ENCODE measurements at regions not wholly inside any gene's neighbourhood (a gene's known extent, or its start where the extent isn't known, plus 50 kb on each side); places are given as distances from the start of the nearest gene placed in this dataset.

DNA sequence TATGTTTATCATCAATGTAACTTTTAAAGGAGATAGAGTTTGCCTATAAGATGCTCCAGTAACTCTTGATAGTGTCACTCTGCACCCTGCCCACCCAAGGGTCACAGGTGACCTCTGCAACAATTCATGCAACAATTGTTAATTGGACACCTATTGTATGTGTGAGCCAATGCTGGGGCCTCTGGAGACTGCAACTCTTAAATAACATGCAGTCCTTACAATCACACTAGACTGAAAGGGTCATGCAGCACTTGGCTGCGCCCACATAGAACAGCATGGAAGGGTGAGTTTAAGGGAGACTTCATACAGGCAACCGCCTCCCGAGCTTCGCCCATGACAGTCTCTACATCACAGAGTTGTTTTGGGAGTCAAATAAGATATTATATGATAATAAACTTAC lies 137.1 kb upstream of the TWIST2 start:
- Histone ChIP-seq H3K4me3 (replicated peaks; ENCODE audit: insufficient read depth, low read length) (no peak overlapping the region), H3K27ac (replicated peaks) (no peak overlapping the region), H3K27me3 (ENCODE audit: insufficient read depth, poor library complexity, severe bottlenecking) (no peaks in the 10 kb centered on the region)
- DNase-seq (ENCODE audit: low read depth in 1 of 2, low spot score in 1 of 2) = no peak
- TF ChIP-seq GABPA (IDR thresholded peaks at IDR 0.05; ENCODE audit: low read depth) = no peak
- no peak for TF ChIP-seq SPI1 (IDR thresholded peaks at IDR 0.05; ENCODE audit: borderline replicate concordance, low read depth)
- no peak for TF ChIP-seq POLR2AphosphoS5 (IDR thresholded peaks at IDR 0.05; ENCODE audit: low read depth)
- TF ChIP-seq, protein P1, sequence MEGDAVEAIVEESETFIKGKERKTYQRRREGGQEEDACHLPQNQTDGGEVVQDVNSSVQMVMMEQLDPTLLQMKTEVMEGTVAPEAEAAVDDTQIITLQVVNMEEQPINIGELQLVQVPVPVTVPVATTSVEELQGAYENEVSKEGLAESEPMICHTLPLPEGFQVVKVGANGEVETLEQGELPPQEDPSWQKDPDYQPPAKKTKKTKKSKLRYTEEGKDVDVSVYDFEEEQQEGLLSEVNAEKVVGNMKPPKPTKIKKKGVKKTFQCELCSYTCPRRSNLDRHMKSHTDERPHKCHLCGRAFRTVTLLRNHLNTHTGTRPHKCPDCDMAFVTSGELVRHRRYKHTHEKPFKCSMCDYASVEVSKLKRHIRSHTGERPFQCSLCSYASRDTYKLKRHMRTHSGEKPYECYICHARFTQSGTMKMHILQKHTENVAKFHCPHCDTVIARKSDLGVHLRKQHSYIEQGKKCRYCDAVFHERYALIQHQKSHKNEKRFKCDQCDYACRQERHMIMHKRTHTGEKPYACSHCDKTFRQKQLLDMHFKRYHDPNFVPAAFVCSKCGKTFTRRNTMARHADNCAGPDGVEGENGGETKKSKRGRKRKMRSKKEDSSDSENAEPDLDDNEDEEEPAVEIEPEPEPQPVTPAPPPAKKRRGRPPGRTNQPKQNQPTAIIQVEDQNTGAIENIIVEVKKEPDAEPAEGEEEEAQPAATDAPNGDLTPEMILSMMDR (IDR thresholded peaks at IDR 0.05; ENCODE audit: insufficient read depth, low read length) = no peak
- TF ChIP-seq, protein P2, sequence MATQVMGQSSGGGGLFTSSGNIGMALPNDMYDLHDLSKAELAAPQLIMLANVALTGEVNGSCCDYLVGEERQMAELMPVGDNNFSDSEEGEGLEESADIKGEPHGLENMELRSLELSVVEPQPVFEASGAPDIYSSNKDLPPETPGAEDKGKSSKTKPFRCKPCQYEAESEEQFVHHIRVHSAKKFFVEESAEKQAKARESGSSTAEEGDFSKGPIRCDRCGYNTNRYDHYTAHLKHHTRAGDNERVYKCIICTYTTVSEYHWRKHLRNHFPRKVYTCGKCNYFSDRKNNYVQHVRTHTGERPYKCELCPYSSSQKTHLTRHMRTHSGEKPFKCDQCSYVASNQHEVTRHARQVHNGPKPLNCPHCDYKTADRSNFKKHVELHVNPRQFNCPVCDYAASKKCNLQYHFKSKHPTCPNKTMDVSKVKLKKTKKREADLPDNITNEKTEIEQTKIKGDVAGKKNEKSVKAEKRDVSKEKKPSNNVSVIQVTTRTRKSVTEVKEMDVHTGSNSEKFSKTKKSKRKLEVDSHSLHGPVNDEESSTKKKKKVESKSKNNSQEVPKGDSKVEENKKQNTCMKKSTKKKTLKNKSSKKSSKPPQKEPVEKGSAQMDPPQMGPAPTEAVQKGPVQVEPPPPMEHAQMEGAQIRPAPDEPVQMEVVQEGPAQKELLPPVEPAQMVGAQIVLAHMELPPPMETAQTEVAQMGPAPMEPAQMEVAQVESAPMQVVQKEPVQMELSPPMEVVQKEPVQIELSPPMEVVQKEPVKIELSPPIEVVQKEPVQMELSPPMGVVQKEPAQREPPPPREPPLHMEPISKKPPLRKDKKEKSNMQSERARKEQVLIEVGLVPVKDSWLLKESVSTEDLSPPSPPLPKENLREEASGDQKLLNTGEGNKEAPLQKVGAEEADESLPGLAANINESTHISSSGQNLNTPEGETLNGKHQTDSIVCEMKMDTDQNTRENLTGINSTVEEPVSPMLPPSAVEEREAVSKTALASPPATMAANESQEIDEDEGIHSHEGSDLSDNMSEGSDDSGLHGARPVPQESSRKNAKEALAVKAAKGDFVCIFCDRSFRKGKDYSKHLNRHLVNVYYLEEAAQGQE (IDR thresholded peaks at IDR 0.05; ENCODE audit: insufficient replicate concordance, low read depth) = no peak

DNA sequence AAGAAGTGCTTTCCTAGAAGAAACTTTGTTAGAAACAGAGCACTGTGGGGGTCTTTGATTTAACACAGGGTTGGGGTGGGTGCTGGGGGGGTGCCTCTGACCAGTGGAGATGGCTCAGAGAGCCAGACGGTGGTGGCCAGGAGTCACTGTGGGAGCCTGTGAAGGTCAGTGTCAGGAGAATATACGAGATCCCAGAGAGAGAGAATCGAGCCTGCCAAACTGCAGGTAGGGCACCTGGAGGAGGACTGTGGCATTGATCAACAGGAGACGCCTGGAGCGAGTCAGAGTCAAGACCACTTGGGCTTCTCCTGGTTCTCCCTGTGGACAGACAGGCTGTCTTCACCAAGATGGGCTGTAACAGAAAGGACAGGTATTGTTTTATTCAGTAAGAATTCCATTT lies 136.5 kb upstream of the TWIST2 start:
- Histone ChIP-seq H3K4me3 (replicated peaks; ENCODE audit: insufficient read depth, low read length) (no peak overlapping the region), H3K27me3 (ENCODE audit: insufficient read depth, poor library complexity, severe bottlenecking) (no peaks in the 10 kb centered on the region), H3K27ac (replicated peaks) (no peak overlapping the region)
- TF ChIP-seq, protein P2 (IDR thresholded peaks at IDR 0.05; ENCODE audit: insufficient replicate concordance, low read depth) = no peak
- TF ChIP-seq, protein P1 (IDR thresholded peaks at IDR 0.05; ENCODE audit: insufficient read depth, low read length) = no peak
- no peak for TF ChIP-seq SPI1 (IDR thresholded peaks at IDR 0.05; ENCODE audit: borderline replicate concordance, low read depth)
- TF ChIP-seq GABPA (IDR thresholded peaks at IDR 0.05; ENCODE audit: low read depth) = no peak
- no peak for TF ChIP-seq POLR2AphosphoS5 (IDR thresholded peaks at IDR 0.05; ENCODE audit: low read depth)
- DNase-seq (ENCODE audit: low read depth in 1 of 2, low spot score in 1 of 2) = no peak

DNA sequence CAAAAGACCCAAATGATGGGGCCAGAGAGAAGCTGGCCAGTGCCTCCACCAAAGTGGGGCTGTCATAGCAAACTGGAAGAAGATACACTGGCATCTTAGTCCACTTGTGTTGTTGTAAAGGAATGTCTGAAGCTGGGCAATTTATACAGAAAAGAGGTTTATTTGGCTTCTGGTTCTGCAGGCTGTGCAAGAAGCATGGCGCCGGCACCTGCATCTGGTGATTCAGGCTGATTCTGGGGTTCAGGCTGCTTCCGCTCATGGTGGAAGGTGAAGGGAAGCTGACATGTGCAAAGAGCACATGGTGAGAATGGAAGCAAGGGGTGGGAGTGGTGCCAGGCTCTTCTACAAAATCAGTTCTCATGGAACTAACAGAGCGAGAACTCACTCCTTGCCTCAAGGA lies 135.9 kb upstream of the TWIST2 start:
- no peak overlapping the region for H3K27ac ChIP-seq (replicated peaks)
- TF ChIP-seq SPI1 (IDR thresholded peaks at IDR 0.05; ENCODE audit: borderline replicate concordance, low read depth) = no peak
- TF ChIP-seq GABPA (IDR thresholded peaks at IDR 0.05; ENCODE audit: low read depth) = no peak
- TF ChIP-seq, protein P2 (IDR thresholded peaks at IDR 0.05; ENCODE audit: insufficient replicate concordance, low read depth) = no peak
- TF ChIP-seq POLR2AphosphoS5 (IDR thresholded peaks at IDR 0.05; ENCODE audit: low read depth) = no peak
- TF ChIP-seq, protein P1 (IDR thresholded peaks at IDR 0.05; ENCODE audit: insufficient read depth, low read length) = no peak
- H3K4me3 ChIP-seq (replicated peaks; ENCODE audit: insufficient read depth, low read length) = no peak overlapping the region
- no peaks in the 10 kb centered on the region for H3K27me3 ChIP-seq (ENCODE audit: insufficient read depth, poor library complexity, severe bottlenecking)
- no peak for DNase-seq (ENCODE audit: low read depth in 1 of 2, low spot score in 1 of 2)

Data from HL-60 (cell line).